Vagina (tissue), 2 donors: ENCODE measurements at regions not wholly inside any gene's neighbourhood (a gene's known extent, or its start where the extent isn't known, plus 50 kb on each side); places are given as distances from the start of the nearest gene placed in this dataset.

ENCODE experiments used
- DNase-seq, 2 donors: peaks; one replicate each; pipeline ENCODE4 v3.0.0-alpha.2; 2017; ENCODE audit errors: extremely low spot score in 2 of 2
- H3K27ac ChIP-seq: fragments of 200-600 bp; sonication (generic); one replicate; pipeline ENCODE4 v1.5.1; 2019
- H3K27me3 ChIP-seq: fragments of 200-600 bp; sonication (generic); one replicate; pipeline ENCODE4 v1.5.1; 2019
- H3K36me3 ChIP-seq, 2 donors: fragments of 200-600 bp; sonication (generic); one replicate each; pipeline ENCODE4 v1.5.1; 2017 to 2019
- H3K4me1 ChIP-seq: fragments of 200-600 bp; sonication (generic); one replicate; pipeline ENCODE4 v1.5.1; 2019
- H3K4me3 ChIP-seq, 2 donors: fragments of 200-600 bp; sonication (generic); 1 replicate in 1 of 2; 2 replicates in 1 of 2; pipeline ENCODE4 v1.5.1; 2016 to 2019
- H3K9me3 ChIP-seq: fragments of 200-600 bp; sonication (generic); one replicate; pipeline ENCODE4 v1.5.1; 2019
- CTCF ChIP-seq, 3 experiments: fragments of 450-650 bp in 2 of 3; fragments of 200-600 bp in 1 of 3; sonication (generic) in 1 of 3; IDR thresholded peaks; one replicate each; pipeline ENCODE4 v1.5.1; 2017 to 2019; ENCODE audit warnings: antibody characterized with exemption in 3 of 3, mild to moderate bottlenecking in 2 of 3, moderate library complexity in 2 of 3
- POLR2A ChIP-seq, 2 donors: fragments of 450-650 bp; IDR thresholded peaks; one replicate each; pipeline ENCODE4 v1.6.1; 2017; ENCODE audit warnings: antibody characterized with exemption in 2 of 2, mild to moderate bottlenecking in 2 of 2, moderate library complexity in 2 of 2
- POLR2AphosphoS5 ChIP-seq, 2 donors: sonication (generic); formaldehyde crosslinking; IDR thresholded peaks; one replicate each; pipeline ENCODE4 v1.9.0; 2017; ENCODE audit warnings: antibody characterized with exemption in 2 of 2, mild to moderate bottlenecking in 2 of 2, low read depth in 1 of 2; ENCODE audit not compliant: insufficient read depth in 1 of 2
- intact Hi-C: fragments of 100-400 bp; cut with DNase I; formaldehyde crosslinking; loops from one replicate; pipeline ENCODE4 v1.15.1; 2023

GRCh38 chr1:117753232-117753631, 147.4 kb downstream of the TENT5C start:
- Histone ChIP-seq H3K9me3 (no peaks in the 10 kb centered on the region), H3K27me3 (no peaks in the 10 kb centered on the region), H3K36me3 (no peaks in the 10 kb centered on the region), H3K27ac (no peak overlapping the region), H3K4me3 (no peak overlapping the region), H3K4me1 (peaks cover 10% of the 10 kb centered on the region)
- no peak for DNase-seq
- TF ChIP-seq POLR2AphosphoS5 (IDR thresholded peaks at IDR 0.05; ENCODE audit: insufficient read depth in 1 of 2, low read depth in 1 of 2) (no peak), POLR2A (IDR thresholded peaks at IDR 0.05) (no peak), CTCF (IDR thresholded peaks at IDR 0.05) (no peak)
- intact Hi-C loops: no loop called here

DNA sequence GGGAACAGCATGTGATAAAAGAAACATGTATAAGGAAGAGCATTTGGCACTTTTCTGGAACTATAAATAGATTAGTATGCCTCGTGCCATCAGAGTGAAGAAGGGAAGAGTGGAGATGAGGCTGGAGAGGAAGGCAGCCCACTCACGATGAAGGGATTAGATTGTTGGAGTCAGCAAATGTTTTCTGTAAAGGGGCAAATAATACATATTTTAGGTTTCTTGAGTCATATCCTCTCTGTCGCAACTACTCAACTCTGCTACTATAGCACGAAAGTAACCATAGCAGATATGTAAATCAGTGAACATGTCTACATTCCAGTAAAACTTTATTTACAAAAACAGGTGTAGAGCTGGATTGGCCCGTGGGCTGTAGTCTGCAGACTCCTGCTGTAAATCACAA, 147.8 kb downstream of the TENT5C start:
- intact Hi-C loops: no loop called here
- peaks cover 15% of the 10 kb centered on the region for H3K4me1 ChIP-seq
- no peak overlapping the region for H3K27ac ChIP-seq
- DNase-seq: no peak
- no peaks in the 10 kb centered on the region for H3K9me3 ChIP-seq
- TF ChIP-seq POLR2A (IDR thresholded peaks at IDR 0.05) (no peak), POLR2AphosphoS5 (IDR thresholded peaks at IDR 0.05; ENCODE audit: insufficient read depth in 1 of 2, low read depth in 1 of 2) (no peak), CTCF (IDR thresholded peaks at IDR 0.05) (no peak)
- H3K4me3 ChIP-seq: peak overlapping the region in 1 of 2 donors; percentile 18
- H3K36me3 ChIP-seq: no peaks in the 10 kb centered on the region
- H3K27me3 ChIP-seq: no peaks in the 10 kb centered on the region

GRCh38 chr1:117754061-117754969, 148.5 kb downstream of the TENT5C start:
- intact Hi-C loops: no loop called here
- TF ChIP-seq POLR2AphosphoS5 (IDR thresholded peaks at IDR 0.05; ENCODE audit: insufficient read depth in 1 of 2, low read depth in 1 of 2) (no peak), CTCF (IDR thresholded peaks at IDR 0.05) (peak; percentile 53 to 86 (median 66))
- H3K27ac ChIP-seq: no peak overlapping the region
- no peaks in the 10 kb centered on the region for H3K36me3 ChIP-seq
- H3K27me3 ChIP-seq: no peaks in the 10 kb centered on the region
- no peaks in the 10 kb centered on the region for H3K9me3 ChIP-seq
- no peak for DNase-seq
- peak overlapping the region in 1 of 2 donors; percentile 18 for H3K4me3 ChIP-seq
- peaks cover 20% of the 10 kb centered on the region for H3K4me1 ChIP-seq

GRCh38 chr1:117757668-117758067, 151.8 kb downstream of the TENT5C start:
- no peaks in the 10 kb centered on the region for H3K9me3 ChIP-seq
- no peaks in the 10 kb centered on the region for H3K36me3 ChIP-seq
- TF ChIP-seq POLR2AphosphoS5 (IDR thresholded peaks at IDR 0.05; ENCODE audit: insufficient read depth in 1 of 2, low read depth in 1 of 2) (no peak), CTCF (IDR thresholded peaks at IDR 0.05) (no peak), POLR2A (IDR thresholded peaks at IDR 0.05) (no peak)
- peaks cover 20% of the 10 kb centered on the region for H3K4me1 ChIP-seq
- H3K4me3 ChIP-seq: no peak overlapping the region
- no peaks in the 10 kb centered on the region for H3K27me3 ChIP-seq
- intact Hi-C loops: loop anchor here (5.0 kb wide), 1 partner anchor 220 kb away; no protein-coding TSS in a partner anchor
- DNase-seq: no peak
- no peak overlapping the region for H3K27ac ChIP-seq
